GM19035 (cell line): ENCODE measurements at regions not wholly inside any gene's neighbourhood (a gene's known extent, or its start where the extent isn't known, plus 50 kb on each side); places are given as distances from the start of the nearest gene placed in this dataset.
A peak's percentile ranks its signal among the peaks of the same experiment; 100 is the strongest.

ENCODE experiments used
- ATAC-seq: cut with Tn5 transposase; IDR thresholded peaks from one replicate; pipeline ENCODE4 v1.9.1; 2021; ENCODE audit not compliant: unreplicated experiment

GRCh38 chr12:131607658-131608447 is 103.0 kb upstream of the SFSWAP start:
- ATAC-seq, result peak; percentile 76

- ATAC-seq, result no peak
Observed at GRCh38 chr12:131608740-131609690, 101.9 kb upstream of the SFSWAP start.

- no peak for ATAC-seq
Observed at GRCh38 chr12:131609762-131610161, 101.1 kb upstream of the SFSWAP start.

- ATAC-seq, result no peak
Observed at GRCh38 chr12:131610181-131610580, 100.7 kb upstream of the SFSWAP start.

- no peak for ATAC-seq
Observed at GRCh38 chr12:131610891-131611290, 100.0 kb upstream of the SFSWAP start.

- ATAC-seq, result no peak
Observed at GRCh38 chr12:131611416-131612091, 99.3 kb upstream of the SFSWAP start.

- no peak for ATAC-seq
Observed at GRCh38 chr12:131612092-131612755, 98.7 kb upstream of the SFSWAP start.

GRCh38 chr12:131613186-131613585 is 97.7 kb upstream of the SFSWAP start:
- no peak for ATAC-seq

- no peak for ATAC-seq
Observed at GRCh38 chr12:131613678-131614077, 97.2 kb upstream of the SFSWAP start.

GRCh38 chr12:131615326-131616042 is 95.4 kb upstream of the SFSWAP start:
- ATAC-seq, result no peak

- no peak for ATAC-seq
Observed at GRCh38 chr12:131616043-131616700, 94.7 kb upstream of the SFSWAP start.

- ATAC-seq, result no peak
Observed at GRCh38 chr12:131616738-131617137, 94.2 kb upstream of the SFSWAP start.

GRCh38 chr12:131617179-131617578 is 93.7 kb upstream of the SFSWAP start:
- ATAC-seq, result no peak

GRCh38 chr12:131617596-131618302 is 93.1 kb upstream of the SFSWAP start:
- no peak for ATAC-seq

GRCh38 chr12:131618303-131618658 is 92.6 kb upstream of the SFSWAP start:
- ATAC-seq, result no peak

GRCh38 chr12:131618701-131619100 is 92.2 kb upstream of the SFSWAP start:
- ATAC-seq, result no peak

GRCh38 chr12:131619106-131619642 is 91.7 kb upstream of the SFSWAP start:
- ATAC-seq, result no peak

- no peak for ATAC-seq
Observed at GRCh38 chr12:131619736-131620506, 91.0 kb upstream of the SFSWAP start.
